Smooth muscle cell (in vitro differentiated cells): ENCODE measurements at regions not wholly inside any gene's neighbourhood (a gene's known extent, or its start where the extent isn't known, plus 50 kb on each side); places are given as distances from the start of the nearest gene placed in this dataset.

Experiments
- DNase-seq: peaks from one replicate; lab custom pipeline; 2025; ENCODE audit not compliant: unreplicated experiment; lab: John Stamatoyannopoulos, UW
- H2AFZ ChIP-seq: fragments of 200-600 bp; sonication (generic); 2 replicates; pipeline ENCODE4 v1.6.0; 2016; ENCODE audit warnings: antibody characterized with exemption, low read depth, mild to moderate bottlenecking
- H3F3A ChIP-seq: fragments of 200-600 bp; sonication (generic); 2 replicates; pipeline ENCODE4 v1.6.0; 2017; ENCODE audit warnings: antibody characterized with exemption, low read depth
- H3K27ac ChIP-seq: fragments of 200-600 bp; sonication (generic); 2 replicates; pipeline ENCODE4 v1.5.1; 2016; ENCODE audit warnings: low read depth, mild to moderate bottlenecking
- H3K27me3 ChIP-seq: fragments of 200-600 bp; sonication (generic); 2 replicates; pipeline ENCODE4 v1.6.1; 2016; ENCODE audit warnings: low read depth, mild to moderate bottlenecking
- H3K36me3 ChIP-seq: fragments of 200-600 bp; sonication (generic); 2 replicates; pipeline ENCODE4 v1.5.1; 2016; ENCODE audit warnings: low read depth
- H3K4me1 ChIP-seq: fragments of 200-600 bp; sonication (generic); 2 replicates; pipeline ENCODE4 v1.5.1; 2016; ENCODE audit warnings: low read depth
- H3K4me2 ChIP-seq: fragments of 200-600 bp; sonication (generic); 2 replicates; pipeline ENCODE4 v1.6.0; 2016; ENCODE audit warnings: mild to moderate bottlenecking
- H3K4me3 ChIP-seq: fragments of 200-600 bp; sonication (generic); 2 replicates; pipeline ENCODE4 v1.5.1; 2016; ENCODE audit warnings: mild to moderate bottlenecking
- H3K79me2 ChIP-seq: fragments of 200-600 bp; sonication (generic); 2 replicates; pipeline ENCODE4 v1.6.0; 2016; ENCODE audit warnings: low read depth, mild to moderate bottlenecking
- H3K9ac ChIP-seq: fragments of 200-600 bp; sonication (generic); 2 replicates; pipeline ENCODE4 v1.6.0; 2016; ENCODE audit warnings: low read depth
- H3K9me3 ChIP-seq: fragments of 200-600 bp; sonication (generic); replicated peaks from 2 replicates; pipeline ENCODE4 v1.5.1; 2016; ENCODE audit warnings: low read depth
- H4K20me1 ChIP-seq: fragments of 200-600 bp; sonication (generic); 2 replicates; pipeline ENCODE4 v1.6.0; 2016; ENCODE audit warnings: low read depth
- CTCF ChIP-seq: fragments of 200-600 bp; sonication (generic); IDR thresholded peaks from 2 replicates; pipeline ENCODE4 v1.5.1; 2017; ENCODE audit warnings: borderline replicate concordance, mild to moderate bottlenecking, antibody characterized with exemption; ENCODE audit not compliant: insufficient read depth, poor library complexity, severe bottlenecking
- WGBS: methylation state at CpG from one replicate; pipeline ENCODE4 v1.1.7; 2016; ENCODE audit warnings: low lambda C conversion rate; 5-methylcytosine and 5-hydroxymethylcytosine counted together

- Histone ChIP-seq H3F3A (no peaks in the 10 kb centered on the region), H3K36me3 (no peaks in the 10 kb centered on the region), H3K79me2 (no peaks in the 10 kb centered on the region), H3K4me1 (no peaks in the 10 kb centered on the region), H4K20me1 (no peaks in the 10 kb centered on the region), H2AFZ (no peak overlapping the region), H3K27ac (no peak overlapping the region), H3K9me3 (no peaks in the 10 kb centered on the region), H3K9ac (no peak overlapping the region), H3K27me3 (no peaks in the 10 kb centered on the region), H3K4me2 (no peak overlapping the region), H3K4me3 (no peak overlapping the region)
- no peak for DNase-seq
- no peak for TF ChIP-seq CTCF
- WGBS, result 91% methylated on average over 3 of the region's 3 CpGs
Observed at GRCh38 chr13:107477772-107478379, 737.5 kb downstream of the LIG4 start.

DNA sequence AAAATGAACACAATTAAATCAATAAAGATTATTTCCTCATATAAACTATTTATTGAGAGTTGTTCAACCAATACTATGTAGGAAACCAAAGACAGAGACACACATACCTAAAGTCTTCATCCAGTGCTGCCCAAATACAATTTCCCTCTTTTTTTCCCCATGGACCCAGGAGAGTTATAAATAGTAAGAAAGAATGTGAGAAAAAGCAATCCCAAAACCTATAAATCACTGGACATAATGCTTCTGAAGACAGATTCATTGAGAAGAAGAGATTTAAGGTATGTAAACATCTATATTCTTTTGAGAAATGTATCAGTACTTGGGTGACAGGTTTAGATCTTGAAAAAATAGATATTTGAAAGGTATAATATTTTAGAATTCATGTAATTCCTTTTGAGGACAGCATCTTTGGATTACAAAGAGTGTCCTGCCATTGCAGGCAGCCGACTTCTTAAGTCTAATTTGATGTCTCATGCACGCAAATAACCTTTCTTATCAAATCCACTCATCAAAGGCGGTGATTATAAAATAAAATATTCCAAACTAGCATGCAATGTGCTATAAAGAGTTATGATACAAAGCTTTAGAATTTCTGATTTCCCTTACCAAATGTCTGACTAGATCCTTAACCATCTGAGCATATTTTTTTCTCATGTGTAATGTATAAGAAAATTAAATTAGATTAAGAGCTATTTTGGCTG, 739.4 kb downstream of the LIG4 start:
- H3K4me1 ChIP-seq, result no peaks in the 10 kb centered on the region
- H3K4me2 ChIP-seq, result no peak overlapping the region
- H3K27ac ChIP-seq, result no peak overlapping the region

GRCh38 chr13:107473253-107473652, 742.1 kb downstream of the LIG4 start:
- Histone ChIP-seq H2AFZ (no peak overlapping the region), H3K4me3 (no peak overlapping the region), H3F3A (no peaks in the 10 kb centered on the region), H3K79me2 (no peaks in the 10 kb centered on the region), H3K4me2 (no peak overlapping the region), H4K20me1 (no peaks in the 10 kb centered on the region), H3K4me1 (no peaks in the 10 kb centered on the region), H3K27ac (no peak overlapping the region), H3K9ac (no peak overlapping the region), H3K36me3 (no peaks in the 10 kb centered on the region), H3K9me3 (no peaks in the 10 kb centered on the region), H3K27me3 (no peaks in the 10 kb centered on the region)
- no peak for DNase-seq
- WGBS, result 94% methylated on average over 4 of the region's 4 CpGs
- no peak for TF ChIP-seq CTCF

More for the DNA sequence above, 739.4 kb downstream of the LIG4 start:
- H2AFZ ChIP-seq, result no peak overlapping the region
- H3K9me3 ChIP-seq, result no peaks in the 10 kb centered on the region
- TF ChIP-seq CTCF, result no peak
- no peaks in the 10 kb centered on the region for H4K20me1 ChIP-seq
- no peak overlapping the region for H3K9ac ChIP-seq
- WGBS, result 88% methylated on average over 3 of the region's 3 CpGs
- H3K36me3 ChIP-seq, result no peaks in the 10 kb centered on the region
- H3K27me3 ChIP-seq, result no peaks in the 10 kb centered on the region
- H3K4me3 ChIP-seq, result no peak overlapping the region
- H3F3A ChIP-seq, result no peaks in the 10 kb centered on the region
- no peaks in the 10 kb centered on the region for H3K79me2 ChIP-seq
- no peak for DNase-seq
